BE2C (cell line): ENCODE measurements at regions not wholly inside any gene's neighbourhood (a gene's known extent, or its start where the extent isn't known, plus 50 kb on each side); places are given as distances from the start of the nearest gene placed in this dataset.

ENCODE experiments used
- DNase-seq: peaks from one replicate; pipeline ENCODE4 v3.0.0-alpha.2; 2020
- H3K27me3 ChIP-seq: fragments of 250-450 bp; sonication (Bioruptor Pico); 2 replicates; pipeline ENCODE4 v1.5.1; 2020; ENCODE audit warnings: mild to moderate bottlenecking
- H3K36me3 ChIP-seq: fragments of 250-450 bp; sonication (Bioruptor Pico); 2 replicates; pipeline ENCODE4 v1.5.1; 2020; ENCODE audit warnings: mild to moderate bottlenecking
- H3K4me1 ChIP-seq: fragments of 250-450 bp; sonication (Bioruptor Pico); 2 replicates; pipeline ENCODE4 v1.5.1; 2020
- H3K4me3 ChIP-seq: 2 replicates; pipeline ENCODE4 v1.5.1; 2011; ENCODE audit warnings: low read depth, low read length
- H3K9me3 ChIP-seq: fragments of 250-450 bp; sonication (Bioruptor Pico); 2 replicates; pipeline ENCODE4 v1.5.1; 2020
- CTCF ChIP-seq: IDR thresholded peaks from 2 replicates; pipeline ENCODE4 v1.5.1; 2012; ENCODE audit warnings: mild to moderate bottlenecking, low read depth, low read length

DNA sequence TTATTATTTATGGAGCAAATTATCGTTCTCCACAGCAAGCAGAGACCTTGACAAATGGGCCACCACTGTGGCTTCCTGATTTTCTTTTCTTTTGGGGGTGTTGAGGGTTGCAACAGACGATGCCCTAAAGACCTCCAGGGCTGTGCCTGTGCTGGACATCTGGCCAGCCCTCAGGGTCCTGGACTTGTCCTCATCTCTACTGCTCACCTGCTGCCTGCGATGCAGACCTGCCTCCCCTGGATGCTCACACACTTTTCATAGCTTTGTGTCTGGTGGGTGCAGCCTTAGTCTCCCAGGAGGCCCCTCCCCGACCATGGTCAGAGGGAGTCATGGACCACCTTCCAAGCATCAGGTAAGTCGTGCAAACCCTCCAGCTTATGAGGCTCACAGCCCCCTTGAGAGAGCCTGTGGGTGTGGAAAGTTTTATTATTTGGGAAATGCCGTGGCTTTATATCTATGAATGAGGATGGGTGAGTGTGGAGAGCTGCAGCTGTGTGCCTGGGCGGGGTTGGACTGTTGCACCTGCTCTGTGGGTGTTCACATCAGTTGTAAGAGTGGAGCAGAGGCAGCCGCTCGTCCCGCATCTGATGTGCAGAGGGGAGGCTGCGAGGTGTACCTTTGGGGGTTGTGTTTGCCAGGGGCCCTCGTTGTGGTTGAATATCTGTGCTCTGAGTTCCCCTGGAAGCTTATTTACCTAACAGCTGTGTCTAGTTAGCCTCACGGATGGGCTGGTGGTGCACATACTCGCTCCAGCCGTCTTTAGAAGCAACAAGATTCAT is 126.3 kb upstream of the IRX4 start:
- DNase-seq = no peak
- peaks cover 29% of the 10 kb centered on the region for H3K27me3 ChIP-seq
- H3K4me1 ChIP-seq = no peaks in the 10 kb centered on the region
- TF ChIP-seq CTCF = no peak
- H3K9me3 ChIP-seq = no peaks in the 10 kb centered on the region
- no peaks in the 10 kb centered on the region for H3K36me3 ChIP-seq
- H3K4me3 ChIP-seq = no peak overlapping the region

DNA sequence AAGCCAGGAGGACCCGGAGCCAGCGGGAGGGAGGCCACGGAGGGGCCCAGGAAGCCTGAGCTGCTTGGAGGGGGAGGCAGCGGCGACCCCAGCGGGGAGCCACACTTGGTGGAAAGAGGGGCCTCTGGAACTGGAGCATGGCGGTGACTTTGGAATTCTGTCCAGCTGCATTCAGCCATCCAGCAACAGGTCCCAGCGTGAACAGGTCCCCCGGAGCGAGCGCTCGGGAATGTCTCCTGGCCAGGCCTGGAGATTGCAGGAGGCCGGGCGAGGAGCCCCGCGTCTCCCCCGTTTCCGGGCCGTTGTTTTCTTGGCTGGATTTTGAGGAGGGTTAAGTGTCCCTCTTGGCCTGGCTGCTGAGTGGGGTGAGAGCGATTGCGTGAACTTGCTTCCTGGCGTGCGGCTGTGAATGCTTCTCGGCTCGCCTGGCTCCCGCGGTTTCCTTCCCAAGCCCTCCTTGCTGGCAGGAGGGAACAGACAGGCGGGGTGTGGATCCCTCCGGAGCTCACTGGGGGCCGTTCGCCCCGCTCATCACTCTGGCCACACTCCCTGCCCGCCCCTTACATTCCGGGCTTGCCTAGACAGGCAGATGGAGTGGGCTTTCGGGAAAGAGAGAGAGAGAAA is 125.3 kb upstream of the IRX4 start:
- Histone ChIP-seq H3K27me3 (peaks cover 29% of the 10 kb centered on the region), H3K9me3 (no peaks in the 10 kb centered on the region), H3K36me3 (no peaks in the 10 kb centered on the region), H3K4me3 (no peak overlapping the region), H3K4me1 (no peaks in the 10 kb centered on the region)
- no peak for TF ChIP-seq CTCF
- DNase-seq = no peak

DNA sequence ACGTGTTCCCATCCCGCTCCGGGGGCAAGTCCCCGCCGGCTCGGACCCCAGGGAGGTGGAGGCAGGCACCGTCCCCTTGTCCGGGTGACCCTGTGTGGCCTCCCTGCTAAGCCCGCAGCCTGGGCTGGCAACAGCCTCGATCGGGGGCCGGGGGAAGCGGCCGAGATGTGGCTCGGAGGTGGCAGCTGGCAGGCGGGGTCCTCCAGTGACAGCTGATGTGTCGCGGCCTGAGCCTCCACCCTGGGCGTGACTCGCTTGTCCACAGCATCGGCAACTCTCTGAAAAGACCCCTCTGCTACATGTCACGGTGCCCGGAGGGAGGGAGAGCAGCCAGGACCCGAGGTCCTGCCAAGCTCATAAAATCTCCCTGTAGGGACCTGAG is 124.8 kb upstream of the IRX4 start:
- H3K36me3 ChIP-seq = no peaks in the 10 kb centered on the region
- TF ChIP-seq CTCF = no peak
- no peak overlapping the region for H3K4me3 ChIP-seq
- H3K27me3 ChIP-seq = peaks cover 29% of the 10 kb centered on the region
- no peak for DNase-seq
- H3K4me1 ChIP-seq = no peaks in the 10 kb centered on the region
- no peaks in the 10 kb centered on the region for H3K9me3 ChIP-seq

GRCh38 chr5:2006971-2007291 is 124.2 kb upstream of the IRX4 start:
- no peaks in the 10 kb centered on the region for H3K4me1 ChIP-seq
- H3K36me3 ChIP-seq = no peaks in the 10 kb centered on the region
- no peaks in the 10 kb centered on the region for H3K9me3 ChIP-seq
- no peak for TF ChIP-seq CTCF
- H3K27me3 ChIP-seq = peaks cover 35% of the 10 kb centered on the region
- no peak for DNase-seq
- no peak overlapping the region for H3K4me3 ChIP-seq

GRCh38 chr5:2006193-2006970 is 123.7 kb upstream of the IRX4 start:
- no peak for DNase-seq
- Histone ChIP-seq H3K4me1 (no peaks in the 10 kb centered on the region), H3K27me3 (peaks cover 39% of the 10 kb centered on the region), H3K4me3 (no peak overlapping the region), H3K36me3 (no peaks in the 10 kb centered on the region), H3K9me3 (no peaks in the 10 kb centered on the region)
- no peak for TF ChIP-seq CTCF
